Choroid plexus epithelial cell (primary cell): ENCODE measurements at regions not wholly inside any gene's neighbourhood (a gene's known extent, or its start where the extent isn't known, plus 50 kb on each side); places are given as distances from the start of the nearest gene placed in this dataset.

Experiments
- DNase-seq: peaks from one replicate; pipeline ENCODE4 v3.0.0-alpha.2; 2010; ENCODE audit warnings: low read depth
- H3K4me3 ChIP-seq: 2 replicates; pipeline ENCODE4 v1.5.1; 2011; ENCODE audit warnings: low read depth, mild to moderate bottlenecking, control low read depth, low read length, moderate library complexity
- TF ChIP-seq, protein P1 (sequence below): conservative IDR thresholded peaks from 2 replicates; pipeline ENCODE4 v1.5.1; 2011; ENCODE audit warnings: low read depth, mild to moderate bottlenecking, control low read depth, inconsistent platforms, low read length, moderate library complexity

- TF ChIP-seq, protein P1, sequence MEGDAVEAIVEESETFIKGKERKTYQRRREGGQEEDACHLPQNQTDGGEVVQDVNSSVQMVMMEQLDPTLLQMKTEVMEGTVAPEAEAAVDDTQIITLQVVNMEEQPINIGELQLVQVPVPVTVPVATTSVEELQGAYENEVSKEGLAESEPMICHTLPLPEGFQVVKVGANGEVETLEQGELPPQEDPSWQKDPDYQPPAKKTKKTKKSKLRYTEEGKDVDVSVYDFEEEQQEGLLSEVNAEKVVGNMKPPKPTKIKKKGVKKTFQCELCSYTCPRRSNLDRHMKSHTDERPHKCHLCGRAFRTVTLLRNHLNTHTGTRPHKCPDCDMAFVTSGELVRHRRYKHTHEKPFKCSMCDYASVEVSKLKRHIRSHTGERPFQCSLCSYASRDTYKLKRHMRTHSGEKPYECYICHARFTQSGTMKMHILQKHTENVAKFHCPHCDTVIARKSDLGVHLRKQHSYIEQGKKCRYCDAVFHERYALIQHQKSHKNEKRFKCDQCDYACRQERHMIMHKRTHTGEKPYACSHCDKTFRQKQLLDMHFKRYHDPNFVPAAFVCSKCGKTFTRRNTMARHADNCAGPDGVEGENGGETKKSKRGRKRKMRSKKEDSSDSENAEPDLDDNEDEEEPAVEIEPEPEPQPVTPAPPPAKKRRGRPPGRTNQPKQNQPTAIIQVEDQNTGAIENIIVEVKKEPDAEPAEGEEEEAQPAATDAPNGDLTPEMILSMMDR, result no peak
- peak; percentile 45 for DNase-seq
- H3K4me3 ChIP-seq, result no peak overlapping the region
Measured at GRCh38 chr6:104642871-104643270, 216.8 kb downstream of the HACE1 start.

DNA sequence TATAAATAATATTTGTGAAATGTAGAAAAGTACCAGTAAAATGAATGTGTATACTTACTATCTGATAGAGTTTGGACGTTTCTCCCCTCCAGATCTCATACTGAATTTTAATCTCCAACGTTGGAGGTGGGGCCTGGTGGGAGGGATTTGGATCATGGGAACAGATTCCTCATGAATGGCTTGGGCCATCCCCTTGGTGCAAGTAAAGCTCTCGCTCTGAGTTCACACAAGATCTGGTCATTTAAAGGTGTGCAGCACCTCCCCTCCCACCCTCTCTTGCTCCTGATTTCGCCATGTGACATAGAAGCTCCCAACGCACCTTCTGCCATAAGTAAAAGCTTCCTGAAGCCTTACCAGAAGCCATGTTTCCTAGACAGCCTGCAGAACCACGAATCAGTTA, 219.0 kb downstream of the HACE1 start:
- no peak for DNase-seq
- H3K4me3 ChIP-seq, result no peak overlapping the region
- TF ChIP-seq, protein P1, result no peak

DNA sequence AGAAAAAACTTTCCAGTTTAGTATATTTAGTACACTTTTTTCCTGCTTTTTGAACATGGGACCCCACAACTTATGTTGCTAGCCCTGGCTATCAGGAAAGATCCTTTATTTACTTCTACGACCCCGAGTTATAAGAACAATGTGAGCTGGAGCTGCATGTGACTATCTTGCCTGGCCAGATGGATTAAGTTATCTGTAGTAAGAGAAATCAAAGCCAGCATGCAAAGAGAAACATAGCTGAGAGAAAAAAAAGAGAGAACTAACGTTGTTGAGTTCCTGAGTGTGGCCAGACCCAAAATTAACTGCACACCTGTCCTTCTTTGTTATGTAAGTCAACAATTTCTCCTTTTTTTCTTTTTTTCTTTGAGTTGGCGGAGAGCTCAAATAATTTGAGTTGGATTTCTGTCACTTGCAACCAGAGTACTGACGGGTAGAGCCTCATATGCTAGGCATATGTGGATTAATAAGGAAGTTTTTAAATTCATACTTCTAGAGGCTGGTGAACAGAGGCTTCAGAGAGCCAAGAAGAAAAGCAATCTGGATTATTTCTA, 219.5 kb downstream of the HACE1 start:
- no peak overlapping the region for H3K4me3 ChIP-seq
- TF ChIP-seq, protein P1, result no peak
- DNase-seq, result peak; percentile 44

DNA sequence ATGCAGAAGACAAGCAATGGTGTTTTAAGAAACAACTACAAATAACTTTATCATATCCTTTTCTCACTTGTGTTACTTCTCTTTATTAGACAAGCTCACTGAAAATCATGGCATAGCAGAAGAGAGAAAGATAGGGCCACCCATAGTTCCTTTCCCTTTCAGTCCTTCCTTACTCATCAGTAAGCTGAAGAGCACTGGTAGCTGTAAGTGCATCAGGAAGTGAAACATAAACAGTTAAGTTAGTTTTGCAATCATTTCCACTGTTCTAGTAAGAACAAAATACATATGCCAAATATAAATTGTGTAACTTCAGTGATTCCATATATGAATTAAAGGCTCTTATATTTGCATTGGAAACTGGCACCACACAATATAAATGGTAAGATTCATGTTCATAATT, 220.1 kb downstream of the HACE1 start:
- peak; percentile 89 for DNase-seq
- H3K4me3 ChIP-seq, result no peak overlapping the region
- TF ChIP-seq, protein P1, result no peak

DNA sequence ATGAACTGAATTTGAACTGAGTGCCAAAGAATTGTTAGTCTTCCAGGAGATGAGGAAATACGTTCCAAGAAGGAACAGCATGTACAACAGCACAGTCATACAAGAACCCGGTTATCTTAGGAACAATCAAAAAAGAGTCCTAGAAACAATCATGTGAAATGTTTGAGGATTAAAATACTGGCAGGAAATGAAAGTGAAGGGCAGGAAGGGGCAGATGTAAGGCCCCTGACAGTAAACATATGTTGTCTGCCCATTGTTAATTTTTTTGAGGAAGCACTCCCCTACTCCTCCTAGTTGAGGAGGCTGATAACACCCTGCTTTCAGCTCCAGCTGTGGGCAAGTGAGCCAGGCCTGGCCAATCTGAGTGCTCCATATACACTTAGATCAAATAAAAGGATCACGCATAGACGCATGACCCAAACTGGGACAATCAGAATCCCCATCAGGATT, 220.9 kb downstream of the HACE1 start:
- peak; percentile 75 for DNase-seq
- TF ChIP-seq, protein P1, result no peak
- no peak overlapping the region for H3K4me3 ChIP-seq

DNA sequence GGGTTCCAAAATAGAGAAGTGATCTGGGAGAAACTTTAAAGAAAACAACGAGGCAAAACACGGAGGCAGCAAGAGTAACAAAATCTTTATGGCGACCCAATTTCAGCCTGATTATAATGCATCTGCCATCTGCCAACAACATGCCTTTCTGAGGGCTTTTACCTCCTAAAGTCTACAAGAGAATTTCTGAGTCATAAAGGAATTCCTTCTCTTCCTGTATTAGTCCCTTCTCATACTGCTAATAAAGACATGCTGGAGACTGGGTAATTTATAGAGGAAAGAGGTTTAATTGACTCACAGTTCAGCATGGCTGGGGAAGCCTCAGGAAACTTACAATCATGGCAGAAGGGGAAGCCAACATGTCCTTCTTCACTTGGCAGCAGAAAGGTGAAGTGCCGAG, 226.6 kb downstream of the HACE1 start:
- H3K4me3 ChIP-seq, result no peak overlapping the region
- TF ChIP-seq, protein P1, result no peak
- DNase-seq, result peak; percentile 75

DNA sequence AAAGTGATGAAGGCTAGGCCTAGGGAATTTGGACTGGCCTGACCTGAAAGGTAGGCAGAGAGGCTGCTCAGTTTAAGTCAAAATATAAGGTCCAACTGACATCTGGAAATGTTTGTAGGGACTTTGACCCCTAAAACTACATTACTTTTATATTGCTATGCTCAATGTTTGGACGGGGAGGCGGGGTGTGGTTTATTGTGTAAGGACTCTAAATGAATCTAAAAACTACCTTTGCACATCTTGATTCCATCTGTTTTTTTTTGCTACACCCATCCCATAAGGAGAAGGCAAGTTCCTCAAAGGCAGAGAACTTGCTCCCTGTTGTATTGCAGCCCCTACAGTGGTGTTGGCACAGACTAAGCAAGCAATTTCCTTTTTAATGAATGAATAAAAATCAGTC, 227.1 kb downstream of the HACE1 start:
- TF ChIP-seq, protein P1, result no peak
- H3K4me3 ChIP-seq, result no peak overlapping the region
- DNase-seq, result no peak
